BJ (cell line): ENCODE measurements at regions not wholly inside any gene's neighbourhood (a gene's known extent, or its start where the extent isn't known, plus 50 kb on each side); places are given as distances from the start of the nearest gene placed in this dataset.

Experiments
- CTCF ChIA-PET: fragments of 350-600 bp; formaldehyde crosslinking; extraction: SDS; loops from one replicate; lab custom pipeline; 2021; ENCODE audit warnings: antibody characterized with exemption, inconsistent platforms; lab: Yijun Ruan, JAX
- POLR2A ChIA-PET: fragments of 300-600 bp; sonication (Branson Sonifier 250); formaldehyde crosslinking; extraction: SDS; loops from one replicate; lab custom pipeline; 2021; ENCODE audit warnings: antibody characterized with exemption; lab: Charles Lee
- DNase-seq: peaks from one replicate; pipeline ENCODE4 v3.0.0-alpha.2; 2011; ENCODE audit warnings: low read depth
- H3K27me3 ChIP-seq: 2 replicates; pipeline ENCODE4 v1.6.0; 2011; ENCODE audit warnings: low read length; ENCODE audit not compliant: control insufficient read depth, insufficient read depth
- H3K36me3 ChIP-seq: 2 replicates; pipeline ENCODE4 v1.5.1; 2011; ENCODE audit warnings: low read length; ENCODE audit not compliant: control insufficient read depth, insufficient read depth
- H3K4me3 ChIP-seq: 2 replicates; pipeline ENCODE4 v1.5.1; 2011; ENCODE audit warnings: low read depth, mild to moderate bottlenecking, control low read depth, low read length
- TF ChIP-seq, protein P1 (sequence below): IDR thresholded peaks from 2 replicates; pipeline ENCODE4 v1.5.1; 2011; ENCODE audit warnings: low read depth, mild to moderate bottlenecking, control low read depth, inconsistent platforms, low read length, moderate library complexity; ENCODE audit not compliant: insufficient read depth

DNA sequence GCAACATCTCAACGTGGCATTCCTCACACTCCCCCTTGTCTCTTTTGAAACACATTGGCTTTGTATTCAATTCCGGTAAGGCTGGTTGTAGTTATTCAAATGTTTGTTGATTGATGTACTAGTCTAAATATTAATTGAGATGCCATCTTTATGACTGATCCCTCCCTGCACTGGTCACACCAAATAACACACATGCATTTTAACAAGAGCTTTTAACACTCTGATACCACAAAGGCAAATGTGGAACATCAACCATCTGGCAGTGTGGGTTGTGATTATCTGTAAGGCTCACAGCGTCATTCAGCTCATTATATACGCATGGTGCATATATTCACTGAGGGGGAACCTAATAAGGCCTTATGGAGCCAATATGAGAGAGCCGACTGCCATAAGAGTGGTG is 305.0 kb downstream of the TENT4A start:
- H3K4me3 ChIP-seq: no peak overlapping the region
- TF ChIP-seq, protein P1, sequence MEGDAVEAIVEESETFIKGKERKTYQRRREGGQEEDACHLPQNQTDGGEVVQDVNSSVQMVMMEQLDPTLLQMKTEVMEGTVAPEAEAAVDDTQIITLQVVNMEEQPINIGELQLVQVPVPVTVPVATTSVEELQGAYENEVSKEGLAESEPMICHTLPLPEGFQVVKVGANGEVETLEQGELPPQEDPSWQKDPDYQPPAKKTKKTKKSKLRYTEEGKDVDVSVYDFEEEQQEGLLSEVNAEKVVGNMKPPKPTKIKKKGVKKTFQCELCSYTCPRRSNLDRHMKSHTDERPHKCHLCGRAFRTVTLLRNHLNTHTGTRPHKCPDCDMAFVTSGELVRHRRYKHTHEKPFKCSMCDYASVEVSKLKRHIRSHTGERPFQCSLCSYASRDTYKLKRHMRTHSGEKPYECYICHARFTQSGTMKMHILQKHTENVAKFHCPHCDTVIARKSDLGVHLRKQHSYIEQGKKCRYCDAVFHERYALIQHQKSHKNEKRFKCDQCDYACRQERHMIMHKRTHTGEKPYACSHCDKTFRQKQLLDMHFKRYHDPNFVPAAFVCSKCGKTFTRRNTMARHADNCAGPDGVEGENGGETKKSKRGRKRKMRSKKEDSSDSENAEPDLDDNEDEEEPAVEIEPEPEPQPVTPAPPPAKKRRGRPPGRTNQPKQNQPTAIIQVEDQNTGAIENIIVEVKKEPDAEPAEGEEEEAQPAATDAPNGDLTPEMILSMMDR: no peak
- no peak for DNase-seq
- POLR2A ChIA-PET: no interaction called here
- H3K27me3 ChIP-seq: no peaks in the 10 kb centered on the region
- H3K36me3 ChIP-seq: no peaks in the 10 kb centered on the region
- CTCF ChIA-PET: no interaction called here

DNA sequence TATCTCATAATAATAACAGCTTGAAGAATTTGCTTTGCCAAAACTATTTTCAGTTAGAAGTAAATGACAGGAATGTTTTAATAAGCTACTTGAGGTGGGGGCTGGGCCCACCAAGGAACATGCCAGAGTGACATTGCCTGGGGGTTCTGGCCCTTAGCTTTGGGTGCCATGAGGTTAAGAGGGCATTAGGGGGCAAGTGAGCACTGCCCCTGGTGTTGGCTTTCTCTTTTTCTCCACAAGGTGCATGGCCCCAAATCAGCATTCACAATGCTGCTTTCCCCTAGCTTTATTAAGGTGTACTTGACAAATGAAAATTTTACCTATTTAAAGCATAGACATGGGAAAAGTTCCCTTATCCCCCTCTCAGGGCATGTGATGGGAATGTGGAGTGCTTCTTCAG is 305.4 kb downstream of the TENT4A start:
- TF ChIP-seq, protein P1: no peak
- H3K27me3 ChIP-seq: no peaks in the 10 kb centered on the region
- no peak for DNase-seq
- CTCF ChIA-PET: no interaction called here
- H3K36me3 ChIP-seq: no peaks in the 10 kb centered on the region
- H3K4me3 ChIP-seq: no peak overlapping the region
- POLR2A ChIA-PET: no interaction called here

DNA sequence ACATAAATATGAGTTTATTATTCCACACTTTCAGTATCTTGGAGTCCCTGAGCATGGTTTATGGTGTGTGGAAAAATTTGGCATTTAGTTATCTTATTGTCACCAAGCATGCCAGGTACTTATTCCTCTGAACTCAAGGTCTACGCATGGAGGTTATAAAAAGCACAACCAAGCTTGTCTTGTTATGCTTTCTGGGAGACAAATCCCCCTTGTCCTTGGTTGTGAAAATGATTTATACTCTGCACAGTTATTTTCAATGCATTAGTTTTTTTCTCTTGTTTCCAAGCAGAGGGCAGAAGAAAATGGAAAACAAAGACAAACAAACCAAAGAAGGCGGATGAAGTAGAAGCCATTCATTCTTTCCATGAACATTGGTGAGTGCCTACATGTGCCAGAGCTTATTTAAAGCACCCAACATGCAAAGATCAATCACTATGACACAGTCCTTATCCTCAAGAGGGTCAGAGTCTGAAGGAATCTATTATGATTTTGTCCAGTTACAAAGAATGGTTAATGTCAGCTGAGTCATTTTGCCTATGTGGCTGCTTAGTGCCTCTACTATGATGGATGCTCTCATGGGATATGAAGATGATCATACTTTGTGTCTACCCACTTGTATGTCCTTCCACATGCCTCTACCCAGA is 323.1 kb downstream of the TENT4A start:
- DNase-seq: no peak
- TF ChIP-seq, protein P1: no peak
- H3K4me3 ChIP-seq: no peak overlapping the region
- ChIA-PET POLR2A (no interaction called here), CTCF (no interaction called here)
- H3K36me3 ChIP-seq: no peaks in the 10 kb centered on the region
- H3K27me3 ChIP-seq: no peaks in the 10 kb centered on the region

DNA sequence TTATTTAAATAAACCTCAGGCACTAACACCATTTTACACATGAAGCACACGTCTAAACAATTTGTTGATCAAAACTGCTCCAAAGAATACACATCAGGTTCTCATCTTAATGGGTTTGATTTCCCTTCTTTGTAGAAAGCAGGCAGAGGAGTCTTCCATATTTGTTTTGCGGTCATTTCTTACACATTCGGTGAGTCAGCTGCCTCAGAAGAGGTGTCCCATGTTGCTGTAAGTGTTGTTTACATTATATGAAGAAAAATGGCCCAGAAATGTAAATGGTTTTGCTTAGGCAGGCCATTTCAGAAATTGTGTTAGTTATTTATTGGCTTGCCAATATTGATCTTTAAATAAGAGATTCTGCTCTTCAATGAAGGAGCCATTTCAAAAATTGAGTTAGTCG is 325.8 kb downstream of the TENT4A start:
- no peaks in the 10 kb centered on the region for H3K36me3 ChIP-seq
- TF ChIP-seq, protein P1: no peak
- ChIA-PET CTCF (no interaction called here), POLR2A (no interaction called here)
- H3K4me3 ChIP-seq: no peak overlapping the region
- no peaks in the 10 kb centered on the region for H3K27me3 ChIP-seq
- DNase-seq: no peak

DNA sequence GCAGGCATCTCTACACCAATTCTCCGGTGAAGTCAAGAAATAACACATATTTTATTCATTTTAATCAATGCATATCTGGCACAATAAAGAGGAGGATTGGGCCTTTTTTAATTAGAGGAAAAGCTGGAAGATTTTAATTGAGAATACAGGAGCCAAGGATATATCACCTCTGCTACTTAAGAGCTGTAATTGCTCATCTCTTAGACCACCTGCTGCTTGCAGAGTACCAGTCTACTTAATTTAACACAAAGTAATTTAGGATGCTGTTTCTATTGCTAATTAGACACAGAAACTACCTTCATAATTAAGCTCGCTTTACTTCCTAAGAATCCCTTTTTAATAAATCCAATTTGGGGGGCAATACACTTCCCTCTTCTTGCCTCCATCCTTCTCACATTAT is 326.9 kb downstream of the TENT4A start:
- DNase-seq: no peak
- ChIA-PET POLR2A (no interaction called here), CTCF (interaction anchor here (0.7 kb wide), 1 partner anchor 24 kb away, joined by 3 read pairs; no protein-coding TSS in a partner anchor)
- Histone ChIP-seq H3K27me3 (no peaks in the 10 kb centered on the region), H3K4me3 (no peak overlapping the region), H3K36me3 (no peaks in the 10 kb centered on the region)
- TF ChIP-seq, protein P1: no peak
